H1 (cell line): ENCODE measurements at regions not wholly inside any gene's neighbourhood (a gene's known extent, or its start where the extent isn't known, plus 50 kb on each side); places are given as distances from the start of the nearest gene placed in this dataset.
A peak's percentile ranks its signal among the peaks of the same experiment; 100 is the strongest.

Source experiments
- BACH1 ChIP-seq: IDR thresholded peaks from 2 replicates; pipeline ENCODE4 v1.6.1; 2012; ENCODE audit warnings: low read length, improper control_type of control experiment
- CEBPB ChIP-seq: IDR thresholded peaks from 2 replicates; pipeline ENCODE4 v1.6.1; 2012; ENCODE audit warnings: low read depth, low read length
- CHD7 ChIP-seq: fragments of 300-600 bp; sonication (generic); IDR thresholded peaks from 2 replicates; pipeline ENCODE4 v1.7.1; 2012; ENCODE audit warnings: low read length, moderate library complexity, mild to moderate bottlenecking, inconsistent platforms; ENCODE audit not compliant: insufficient replicate concordance

- TF ChIP-seq CHD7, result no peak
- no peak for TF ChIP-seq BACH1
- peak; percentile 66 for TF ChIP-seq CEBPB
Measured at GRCh38 chr3:82363131-82363530, 601.7 kb upstream of the GBE1 start (continued).
